Panc1 (cell line): ENCODE measurements at regions not wholly inside any gene's neighbourhood (a gene's known extent, or its start where the extent isn't known, plus 50 kb on each side); places are given as distances from the start of the nearest gene placed in this dataset.

Source experiments
- ATAC-seq: fragments of 200-7000 bp; cut with Tn5 transposase; 2 replicates; pipeline ENCODE4 v1.9.1; 2020; ENCODE audit warnings: mild to moderate bottlenecking, moderate library complexity
- BruUV-seq: library from RNA; stranded (reverse); fragments of 400-500 nt; replicated peaks from 2 replicates; lab custom pipeline; 2021; lab: Mats Ljungman, UMichigan
- CTCF ChIA-PET: fragments of 300-600 bp; sonication (Branson Sonifier 250); formaldehyde crosslinking; loops from one replicate; lab custom pipeline; 2022; ENCODE audit warnings: antibody characterized with exemption; lab: Charles Lee
- POLR2A ChIA-PET: fragments of 300-600 bp; sonication (Branson Sonifier 250); formaldehyde crosslinking; loops from one replicate; lab custom pipeline; 2022; ENCODE audit warnings: antibody characterized with exemption; lab: Charles Lee
- DNase-seq: peaks from one replicate; pipeline ENCODE4 v3.0.0-alpha.2; 2010; ENCODE audit warnings: low read depth, low spot score
- H3K27ac ChIP-seq: 2 replicates; pipeline ENCODE4 v1.5.1; 2011; ENCODE audit warnings: mild to moderate bottlenecking, low read length, inconsistent platforms
- H3K27me3 ChIP-seq: fragments of 200-500 bp; sonication (Bioruptor generic); 2 replicates; pipeline ENCODE4 v1.6.0; 2014; ENCODE audit warnings: low read length, inconsistent platforms; ENCODE audit not compliant: control insufficient read depth, insufficient read depth
- H3K36me3 ChIP-seq: fragments of 200-500 bp; sonication (Bioruptor generic); 2 replicates; pipeline ENCODE4 v1.5.1; 2014; ENCODE audit warnings: inconsistent platforms, mild to moderate bottlenecking, low read length, moderate library complexity; ENCODE audit not compliant: control insufficient read depth, insufficient read depth
- H3K4me1 ChIP-seq: 2 replicates; pipeline ENCODE4 v1.5.1; 2011; ENCODE audit warnings: inconsistent platforms, mild to moderate bottlenecking, low read length, moderate library complexity; ENCODE audit not compliant: control insufficient read depth, insufficient read depth
- H3K4me3 ChIP-seq, 2 experiments: 2 replicates each; pipeline ENCODE4 v1.5.1; 2011 to 2012; ENCODE audit warnings: low read depth in 2 of 2, low read length in 2 of 2, mild to moderate bottlenecking in 2 of 2, inconsistent platforms in 1 of 2, moderate library complexity in 1 of 2
- H3K9me3 ChIP-seq: fragments of 200-500 bp; sonication (Bioruptor generic); 2 replicates; pipeline ENCODE4 v1.5.1; 2014; ENCODE audit warnings: low read depth, mild to moderate bottlenecking, inconsistent platforms, low read length, moderate library complexity; ENCODE audit not compliant: control insufficient read depth, insufficient read depth
- CTCF ChIP-seq: fragments of 450-650 bp; IDR thresholded peaks from 2 replicates; pipeline ENCODE4 v1.5.1; 2017; ENCODE audit warnings: mild to moderate bottlenecking
- POLR2AphosphoS5 ChIP-seq: IDR thresholded peaks from 2 replicates; pipeline ENCODE4 v1.6.1; 2012; ENCODE audit warnings: mild to moderate bottlenecking, low read depth, low read length, moderate library complexity
- REST ChIP-seq, 2 experiments: IDR thresholded peaks; 2 replicates each; pipeline ENCODE4 v1.6.1; 2011 to 2012; ENCODE audit warnings: low read depth in 2 of 2, control low read depth in 1 of 2, low read length in 1 of 2, mild to moderate bottlenecking in 1 of 2, moderate library complexity in 1 of 2; ENCODE audit not compliant: insufficient read depth in 1 of 2
- SIN3A ChIP-seq: IDR thresholded peaks from 2 replicates; pipeline ENCODE4 v1.6.1; 2012; ENCODE audit warnings: low read depth, mild to moderate bottlenecking, low read length, moderate library complexity, borderline replicate concordance; ENCODE audit not compliant: insufficient read depth
- TCF7L2 ChIP-seq: IDR thresholded peaks from 2 replicates; pipeline ENCODE4 v1.6.1; 2011; ENCODE audit warnings: mild to moderate bottlenecking, low read depth, low read length, inconsistent platforms
- in situ Hi-C: cut with HindIII; loops from 2 replicates; pipeline ENCODE4 v1.10.0; 2016; ENCODE audit warnings: low sequenced_read_pairs, low pct_unique_long_range_greater_than_20kb
- intact Hi-C: fragments of 100-400 bp; cut with micrococcal nuclease; formaldehyde crosslinking; loops from one replicate; pipeline ENCODE4 v1.10.0; 2022; ENCODE audit not compliant: unreplicated experiment

GRCh38 chr5:40442346-40442745 is 237.4 kb upstream of the PTGER4 start:
- Histone ChIP-seq H3K36me3 (no peaks in the 10 kb centered on the region), H3K9me3 (peaks cover 3% of the 10 kb centered on the region; the same call in 1 of the 2 replicates), H3K4me1 (no peaks in the 10 kb centered on the region), H3K27me3 (no peaks in the 10 kb centered on the region), H3K4me3 (no peak overlapping the region), H3K27ac (no peak overlapping the region)
- intact Hi-C loops = no loop called here
- DNase-seq = no peak
- ChIA-PET CTCF (no interaction called here), POLR2A (no interaction called here)
- in situ Hi-C loops = no loop called here
- TF ChIP-seq SIN3A (no peak), POLR2AphosphoS5 (no peak), CTCF (no peak), TCF7L2 (no peak), REST (IDR thresholded peaks at IDR 0.05; ENCODE audit: insufficient read depth in 1 of 2, low read depth in 2 of 2, low read length in 1 of 2) (no peak)
- no peak for ATAC-seq
- BruUV-seq = no TSS peak

DNA sequence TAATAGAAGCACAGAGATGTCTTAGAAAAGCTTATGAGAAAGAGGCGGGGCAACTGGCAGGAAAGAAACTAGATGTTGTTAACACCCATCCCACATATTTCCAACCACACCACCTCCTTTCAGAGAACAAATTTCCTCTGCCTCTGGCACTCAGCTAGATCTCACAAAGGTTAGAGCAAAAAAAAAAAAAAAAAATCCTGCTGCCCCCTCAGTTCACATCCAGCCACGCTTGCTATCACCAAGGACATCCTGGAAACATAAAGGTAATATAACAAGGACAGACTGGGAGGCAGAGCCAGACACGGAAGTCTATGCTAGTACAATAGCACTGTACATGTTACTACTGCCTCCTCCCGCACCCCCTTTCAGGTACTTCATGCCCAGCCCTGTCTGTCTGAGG is 238.0 kb upstream of the PTGER4 start:
- no peaks in the 10 kb centered on the region for H3K4me1 ChIP-seq
- DNase-seq (no peak), ATAC-seq (no peak)
- TF ChIP-seq REST (IDR thresholded peaks at IDR 0.05; ENCODE audit: insufficient read depth in 1 of 2, low read depth in 2 of 2, low read length in 1 of 2) (no peak), POLR2AphosphoS5 (no peak), SIN3A (no peak), CTCF (no peak), TCF7L2 (no peak)
- no TSS peak for BruUV-seq
- no peak overlapping the region for H3K27ac ChIP-seq
- no peak overlapping the region for H3K4me3 ChIP-seq
- peaks cover 3% of the 10 kb centered on the region; the same call in 1 of the 2 replicates for H3K9me3 ChIP-seq
- no peaks in the 10 kb centered on the region for H3K36me3 ChIP-seq
- intact Hi-C loops = no loop called here
- ChIA-PET CTCF (no interaction called here), POLR2A (no interaction called here)
- no peaks in the 10 kb centered on the region for H3K27me3 ChIP-seq
- in situ Hi-C loops = no loop called here
